ENCODE measurements at regions not wholly inside any gene's neighbourhood (a gene's known extent, or its start where the extent isn't known, plus 50 kb on each side); places are given as distances from the start of the nearest gene placed in this dataset.

DNA sequence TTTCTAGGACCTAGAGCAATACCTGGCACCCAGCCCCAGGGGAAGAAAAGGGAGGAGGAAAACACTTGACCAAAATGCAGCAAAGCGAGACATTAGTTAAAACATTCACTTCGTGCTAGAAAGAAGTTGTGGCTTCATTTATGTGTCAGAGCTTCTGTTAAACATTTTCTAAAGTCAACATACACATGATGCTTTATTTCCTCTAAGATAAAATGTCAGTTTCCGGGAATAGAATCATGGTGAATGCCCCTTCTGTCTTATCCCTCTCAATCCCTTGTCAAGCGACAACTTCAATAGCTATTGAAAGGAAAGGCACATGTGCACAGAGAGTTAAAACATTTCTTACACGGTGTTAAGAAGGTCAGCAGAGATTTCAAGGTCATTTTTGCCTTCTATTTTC is 404.6 kb upstream of the CWC22 start:
- DNase-seq (ENCODE audit: low spot score in 2 of 2) (no peak), ATAC-seq (replicated peaks; ENCODE audit: extremely low read depth, poor library complexity, severe bottlenecking) (no peak)

DNA sequence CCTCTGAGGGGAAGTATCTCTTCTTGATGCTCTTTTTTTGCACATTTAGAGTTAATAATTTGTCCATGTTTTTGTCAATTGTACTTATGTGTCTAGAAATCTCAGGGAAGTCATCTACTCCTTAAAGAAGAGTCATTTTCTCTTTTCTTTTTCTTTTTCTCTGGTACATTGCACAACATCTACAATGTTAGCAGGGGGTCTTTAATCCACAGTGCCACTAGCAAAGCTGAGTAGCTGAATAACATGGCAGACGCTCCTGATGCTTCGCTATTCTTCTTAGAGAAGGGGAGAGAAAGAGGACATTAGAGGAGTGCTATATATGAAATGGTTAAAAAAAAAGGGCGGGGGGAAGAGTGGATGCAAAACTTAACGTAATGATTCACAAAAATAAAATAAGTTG is 399.6 kb upstream of the CWC22 start:
- Mint-ChIP-seq H3K9me3 (no peaks in the 10 kb centered on the region), H3K36me3 (ENCODE audit: insufficient read depth) (no peaks in the 10 kb centered on the region), H3K4me3 (no peak overlapping the region), H3K27ac (ENCODE audit: low read depth) (no peak overlapping the region), H3K4me1 (no peaks in the 10 kb centered on the region), H3K27me3 (peaks cover 7% of the 10 kb centered on the region)
- DNase-seq (ENCODE audit: low spot score in 2 of 2) (no peak), ATAC-seq (replicated peaks; ENCODE audit: extremely low read depth, poor library complexity, severe bottlenecking) (no peak)

More for the DNA sequence above, 404.6 kb upstream of the CWC22 start:
- H3K36me3 Mint-ChIP-seq (ENCODE audit: insufficient read depth): no peaks in the 10 kb centered on the region
- H3K27ac Mint-ChIP-seq (ENCODE audit: low read depth): no peak overlapping the region
- no peaks in the 10 kb centered on the region for H3K9me3 Mint-ChIP-seq
- H3K4me3 Mint-ChIP-seq: no peak overlapping the region
- peaks cover 19% of the 10 kb centered on the region for H3K27me3 Mint-ChIP-seq
- no peaks in the 10 kb centered on the region for H3K4me1 Mint-ChIP-seq

DNA sequence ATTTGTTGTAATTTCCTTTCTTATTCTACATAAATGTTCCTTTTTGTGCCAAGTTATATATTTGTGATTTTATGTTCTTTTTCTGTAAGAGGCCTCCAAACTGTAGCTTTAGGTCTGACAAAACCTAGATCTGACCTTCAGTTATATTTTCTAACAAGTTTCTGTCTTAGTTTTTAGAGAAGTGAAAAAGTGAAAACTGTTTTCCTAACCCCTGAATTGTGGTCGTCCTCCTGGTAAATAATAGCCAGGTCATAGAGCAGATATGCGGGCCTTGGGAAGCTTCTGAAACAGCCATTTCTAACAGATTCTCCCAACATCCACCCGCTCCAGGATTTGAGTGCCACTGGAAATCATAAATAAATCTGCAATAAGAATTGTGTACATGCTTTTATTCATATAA is 398.4 kb upstream of the CWC22 start:
- no peak overlapping the region for H3K27ac Mint-ChIP-seq (ENCODE audit: low read depth)
- no peaks in the 10 kb centered on the region for H3K36me3 Mint-ChIP-seq (ENCODE audit: insufficient read depth)
- ATAC-seq (replicated peaks; ENCODE audit: extremely low read depth, poor library complexity, severe bottlenecking) (no peak), DNase-seq (ENCODE audit: low spot score in 2 of 2) (no peak)
- no peaks in the 10 kb centered on the region for H3K9me3 Mint-ChIP-seq
- no peaks in the 10 kb centered on the region for H3K4me1 Mint-ChIP-seq
- H3K27me3 Mint-ChIP-seq: no peaks in the 10 kb centered on the region
- H3K4me3 Mint-ChIP-seq: no peak overlapping the region

GRCh38 chr2:180394305-180394704 is 387.2 kb upstream of the CWC22 start:
- no peak for ATAC-seq (replicated peaks; ENCODE audit: extremely low read depth, poor library complexity, severe bottlenecking)
- no peak overlapping the region for H3K27ac Mint-ChIP-seq (ENCODE audit: low read depth)
- H3K4me3 Mint-ChIP-seq: no peak overlapping the region
- H3K4me1 Mint-ChIP-seq: no peaks in the 10 kb centered on the region
- no peaks in the 10 kb centered on the region for H3K9me3 Mint-ChIP-seq
- no peak for DNase-seq (ENCODE audit: low spot score in 2 of 2)
- H3K27me3 Mint-ChIP-seq: peaks cover 16% of the 10 kb centered on the region
- H3K36me3 Mint-ChIP-seq (ENCODE audit: insufficient read depth): no peaks in the 10 kb centered on the region

GRCh38 chr2:180385601-180386201 is 378.6 kb upstream of the CWC22 start:
- H3K27ac Mint-ChIP-seq (ENCODE audit: low read depth): no peak overlapping the region
- no peak for DNase-seq (ENCODE audit: low spot score in 2 of 2)
- H3K4me3 Mint-ChIP-seq: no peak overlapping the region

DNA sequence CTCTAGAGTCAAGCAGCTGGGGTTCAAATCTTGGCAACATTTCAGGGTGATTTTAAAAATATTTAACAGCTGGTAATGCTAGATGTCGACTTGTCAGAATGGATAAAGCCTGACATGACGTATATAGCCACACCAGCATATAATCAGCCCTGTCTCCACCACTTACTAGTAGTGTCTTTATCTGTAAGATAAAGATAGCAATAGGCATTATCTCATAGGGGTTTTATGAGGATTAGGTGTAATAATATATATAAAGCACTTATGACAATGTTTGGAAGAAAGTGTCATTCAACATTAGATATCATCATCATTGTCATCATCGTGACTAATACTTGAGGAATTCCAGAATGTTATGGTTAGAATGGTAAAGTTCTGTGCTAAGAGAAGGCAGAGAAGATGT is 369.0 kb upstream of the CWC22 start:
- H3K9me3 Mint-ChIP-seq: no peaks in the 10 kb centered on the region
- no peak overlapping the region for H3K4me3 Mint-ChIP-seq
- no peaks in the 10 kb centered on the region for H3K27me3 Mint-ChIP-seq
- no peaks in the 10 kb centered on the region for H3K36me3 Mint-ChIP-seq (ENCODE audit: insufficient read depth)
- no peak for ATAC-seq (replicated peaks; ENCODE audit: extremely low read depth, poor library complexity, severe bottlenecking)
- no peak overlapping the region for H3K27ac Mint-ChIP-seq (ENCODE audit: low read depth)
- no peaks in the 10 kb centered on the region for H3K4me1 Mint-ChIP-seq
- no peak for DNase-seq (ENCODE audit: low spot score in 2 of 2)

More at GRCh38 chr2:180385601-180386201, 378.6 kb upstream of the CWC22 start:
- no peaks in the 10 kb centered on the region for H3K36me3 Mint-ChIP-seq (ENCODE audit: insufficient read depth)
- no peaks in the 10 kb centered on the region for H3K27me3 Mint-ChIP-seq
- no peaks in the 10 kb centered on the region for H3K4me1 Mint-ChIP-seq
- peaks cover 5% of the 10 kb centered on the region for H3K9me3 Mint-ChIP-seq
- no peak for ATAC-seq (replicated peaks; ENCODE audit: extremely low read depth, poor library complexity, severe bottlenecking)

- Mint-ChIP-seq H3K27me3 (no peaks in the 10 kb centered on the region), H3K36me3 (ENCODE audit: insufficient read depth) (no peaks in the 10 kb centered on the region), H3K4me1 (no peaks in the 10 kb centered on the region), H3K9me3 (no peaks in the 10 kb centered on the region), H3K4me3 (no peak overlapping the region), H3K27ac (ENCODE audit: low read depth) (no peak overlapping the region)
- ATAC-seq (replicated peaks; ENCODE audit: extremely low read depth, poor library complexity, severe bottlenecking): no peak
- no peak for DNase-seq (ENCODE audit: low spot score in 2 of 2)
Observed at GRCh38 chr2:180374502-180375281, 367.6 kb upstream of the CWC22 start.

GRCh38 chr2:180370511-180371205 is 363.6 kb upstream of the CWC22 start:
- DNase-seq (ENCODE audit: low spot score in 2 of 2): no peak
- Mint-ChIP-seq H3K4me1 (no peaks in the 10 kb centered on the region), H3K27ac (ENCODE audit: low read depth) (no peak overlapping the region), H3K4me3 (no peak overlapping the region), H3K27me3 (no peaks in the 10 kb centered on the region), H3K9me3 (no peaks in the 10 kb centered on the region), H3K36me3 (ENCODE audit: insufficient read depth) (no peaks in the 10 kb centered on the region)
- no peak for ATAC-seq (replicated peaks; ENCODE audit: extremely low read depth, poor library complexity, severe bottlenecking)

DNA sequence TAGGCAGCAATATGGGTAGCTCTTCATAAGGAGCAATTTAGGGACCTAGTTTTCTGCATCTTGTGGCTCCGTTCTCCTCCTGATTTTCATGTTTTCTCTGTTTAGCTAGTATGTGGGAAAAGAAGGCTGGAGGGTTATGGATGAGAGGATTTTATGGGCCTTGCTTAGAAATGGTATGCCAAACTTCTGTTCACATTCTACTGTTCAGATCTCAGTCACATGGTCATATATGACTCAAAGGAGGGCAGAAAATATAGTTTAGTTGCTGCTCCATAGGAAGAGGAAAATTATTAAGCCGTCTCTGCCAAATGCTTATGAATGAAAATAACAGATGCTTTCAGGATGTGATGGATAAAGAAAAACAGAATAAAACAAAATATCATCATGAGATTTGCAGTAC is 361.8 kb upstream of the CWC22 start:
- Mint-ChIP-seq H3K4me3 (no peak overlapping the region), H3K27ac (ENCODE audit: low read depth) (no peak overlapping the region), H3K27me3 (no peaks in the 10 kb centered on the region), H3K9me3 (no peaks in the 10 kb centered on the region), H3K36me3 (ENCODE audit: insufficient read depth) (no peaks in the 10 kb centered on the region), H3K4me1 (no peaks in the 10 kb centered on the region)
- ATAC-seq (replicated peaks; ENCODE audit: extremely low read depth, poor library complexity, severe bottlenecking) (no peak), DNase-seq (ENCODE audit: low spot score in 2 of 2) (no peak)

DNA sequence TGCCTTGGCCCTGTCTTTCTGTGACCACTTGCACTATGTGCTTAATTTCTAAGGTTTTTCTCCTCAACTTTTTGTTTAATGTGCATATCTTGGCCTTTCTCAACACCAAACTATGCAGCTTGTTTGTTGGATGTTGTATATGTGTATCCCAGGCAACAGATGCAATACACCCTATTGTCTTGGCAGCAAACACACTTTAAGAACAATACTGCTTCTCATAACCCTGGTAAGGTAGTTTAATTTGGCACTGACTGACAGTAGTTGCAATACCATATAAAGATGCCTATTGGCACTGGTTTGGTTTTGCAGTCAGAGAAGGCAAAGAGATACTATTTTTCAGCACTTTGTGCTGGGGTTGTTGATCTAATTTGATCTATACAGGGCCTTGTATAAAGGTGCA is 360.7 kb upstream of the CWC22 start:
- Mint-ChIP-seq H3K27me3 (no peaks in the 10 kb centered on the region), H3K9me3 (no peaks in the 10 kb centered on the region), H3K4me3 (no peak overlapping the region), H3K36me3 (ENCODE audit: insufficient read depth) (no peaks in the 10 kb centered on the region), H3K4me1 (no peaks in the 10 kb centered on the region), H3K27ac (ENCODE audit: low read depth) (no peak overlapping the region)
- ATAC-seq (replicated peaks; ENCODE audit: extremely low read depth, poor library complexity, severe bottlenecking) (no peak), DNase-seq (ENCODE audit: low spot score in 2 of 2) (no peak)

DNA sequence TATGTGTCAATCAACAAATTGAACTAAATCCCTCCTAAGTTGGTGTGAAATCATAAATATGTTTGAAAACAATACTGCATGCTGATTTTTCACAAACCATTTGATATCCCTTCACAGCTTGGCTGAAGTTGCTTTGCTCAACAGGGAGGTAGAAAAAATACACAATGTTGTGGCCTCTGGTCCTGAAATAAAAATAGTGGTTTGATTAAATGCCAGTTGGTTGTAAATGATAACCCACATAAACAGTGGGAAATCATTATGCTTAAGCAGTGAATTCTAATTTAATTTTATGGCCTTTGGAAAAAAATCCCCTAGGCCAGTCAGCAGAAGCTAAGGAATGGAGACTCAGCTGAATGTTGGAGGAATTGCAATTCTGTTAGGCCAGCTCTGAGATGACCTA is 359.4 kb upstream of the CWC22 start:
- Mint-ChIP-seq H3K9me3 (no peaks in the 10 kb centered on the region), H3K36me3 (ENCODE audit: insufficient read depth) (no peaks in the 10 kb centered on the region), H3K4me3 (no peak overlapping the region), H3K4me1 (no peaks in the 10 kb centered on the region), H3K27ac (ENCODE audit: low read depth) (no peak overlapping the region), H3K27me3 (no peaks in the 10 kb centered on the region)
- ATAC-seq (replicated peaks; ENCODE audit: extremely low read depth, poor library complexity, severe bottlenecking) (no peak), DNase-seq (ENCODE audit: low spot score in 2 of 2) (no peak)

GRCh38 chr2:180364719-180365118 is 357.6 kb upstream of the CWC22 start:
- Mint-ChIP-seq H3K4me3 (no peak overlapping the region), H3K9me3 (no peaks in the 10 kb centered on the region), H3K27ac (ENCODE audit: low read depth) (no peak overlapping the region), H3K4me1 (peaks cover 14% of the 10 kb centered on the region), H3K27me3 (no peaks in the 10 kb centered on the region), H3K36me3 (ENCODE audit: insufficient read depth) (no peaks in the 10 kb centered on the region)
- ATAC-seq (replicated peaks; ENCODE audit: extremely low read depth, poor library complexity, severe bottlenecking) (no peak), DNase-seq (ENCODE audit: low spot score in 2 of 2) (no peak)

- Mint-ChIP-seq H3K9me3 (no peaks in the 10 kb centered on the region), H3K4me3 (peak overlapping the region; percentile 54), H3K27ac (ENCODE audit: low read depth) (peak overlapping the region; percentile 85), H3K36me3 (ENCODE audit: insufficient read depth) (no peaks in the 10 kb centered on the region), H3K4me1 (peaks cover 33% of the 10 kb centered on the region), H3K27me3 (no peaks in the 10 kb centered on the region)
- ATAC-seq (replicated peaks; ENCODE audit: extremely low read depth, poor library complexity, severe bottlenecking) (peak; percentile 34), DNase-seq (ENCODE audit: low spot score in 2 of 2) (no peak)
Observed at GRCh38 chr2:180360283-180360618, 353.2 kb upstream of the CWC22 start.

Data from central memory CD8-positive, alpha-beta T cell (primary cell).